ENCODE measurements at regions not wholly inside any gene's neighbourhood (a gene's known extent, or its start where the extent isn't known, plus 50 kb on each side); places are given as distances from the start of the nearest gene placed in this dataset.

GRCh38 chr1:229834230-229834629, 208.2 kb downstream of the URB2 start:
- H3K27ac ChIP-seq = no peak overlapping the region
- no peak for TF ChIP-seq CTCF (IDR thresholded peaks at IDR 0.05)
- no peaks in the 10 kb centered on the region for H3K4me1 ChIP-seq (ENCODE audit: control insufficient read depth in 1 of 2, insufficient read depth in 1 of 2, low read depth in 1 of 2, low read length in 1 of 2)
- no peaks in the 10 kb centered on the region for H3K36me3 ChIP-seq
- no peaks in the 10 kb centered on the region for H3K27me3 ChIP-seq
- H3K9me3 ChIP-seq = no peaks in the 10 kb centered on the region
- no peak overlapping the region for H3K4me3 ChIP-seq (ENCODE audit: low read depth in 1 of 2, low read length in 1 of 2)

GRCh38 chr1:229835226-229835625, 209.2 kb downstream of the URB2 start:
- Histone ChIP-seq H3K27ac (no peak overlapping the region), H3K9me3 (no peaks in the 10 kb centered on the region), H3K27me3 (no peaks in the 10 kb centered on the region), H3K36me3 (no peaks in the 10 kb centered on the region), H3K4me1 (ENCODE audit: control insufficient read depth in 1 of 2, insufficient read depth in 1 of 2, low read depth in 1 of 2, low read length in 1 of 2) (no peaks in the 10 kb centered on the region), H3K4me3 (ENCODE audit: low read depth in 1 of 2, low read length in 1 of 2) (no peak overlapping the region)
- no peak for TF ChIP-seq CTCF (IDR thresholded peaks at IDR 0.05)

DNA sequence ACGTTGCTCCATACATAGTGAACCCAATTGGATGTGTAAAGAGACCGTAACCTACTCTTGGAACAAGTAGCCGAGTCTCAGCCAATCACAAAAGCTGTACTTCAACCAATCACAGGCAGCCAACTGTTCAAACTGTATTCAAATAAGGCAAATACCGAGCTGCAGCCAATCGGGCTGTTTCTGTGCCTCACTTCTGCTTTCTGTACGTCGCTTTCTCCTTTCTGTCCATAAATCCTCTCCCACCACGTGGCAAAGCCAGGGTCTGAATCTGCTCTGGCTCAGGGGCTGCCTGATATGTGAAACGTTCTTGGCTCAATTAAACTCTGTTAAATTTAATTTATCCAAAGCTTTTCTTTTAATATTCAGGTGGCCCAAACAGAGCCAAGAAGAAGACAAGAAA, 210.3 kb downstream of the URB2 start:
- Histone ChIP-seq H3K4me3 (ENCODE audit: low read depth in 1 of 2, low read length in 1 of 2) (no peak overlapping the region), H3K4me1 (ENCODE audit: control insufficient read depth in 1 of 2, insufficient read depth in 1 of 2, low read depth in 1 of 2, low read length in 1 of 2) (no peaks in the 10 kb centered on the region), H3K27ac (no peak overlapping the region), H3K36me3 (no peaks in the 10 kb centered on the region), H3K9me3 (no peaks in the 10 kb centered on the region), H3K27me3 (no peaks in the 10 kb centered on the region)
- TF ChIP-seq CTCF (IDR thresholded peaks at IDR 0.05) = no peak

DNA sequence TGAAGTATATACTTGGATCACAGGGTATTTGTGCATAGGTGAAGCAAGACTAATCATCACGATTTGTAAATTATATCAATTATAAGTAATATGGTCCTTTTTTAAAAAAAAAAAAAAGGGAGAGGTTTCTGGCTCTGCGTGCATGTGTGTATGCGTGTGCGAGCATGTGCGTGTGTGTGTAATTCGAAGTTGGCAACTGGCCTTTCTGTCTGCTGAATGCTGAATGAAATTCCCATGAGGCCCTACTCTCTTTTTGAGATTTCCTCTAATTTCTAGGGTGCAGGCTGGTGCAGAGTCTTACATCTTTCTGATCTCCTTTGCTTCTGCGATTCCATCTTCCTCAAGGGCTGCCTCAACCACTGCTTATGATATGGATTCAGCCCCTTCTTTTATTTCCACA, 212.2 kb downstream of the URB2 start:
- no peak for TF ChIP-seq CTCF (IDR thresholded peaks at IDR 0.05)
- H3K27me3 ChIP-seq = no peaks in the 10 kb centered on the region
- H3K27ac ChIP-seq = no peak overlapping the region
- H3K4me3 ChIP-seq (ENCODE audit: low read depth in 1 of 2, low read length in 1 of 2) = no peak overlapping the region
- no peaks in the 10 kb centered on the region for H3K4me1 ChIP-seq (ENCODE audit: control insufficient read depth in 1 of 2, insufficient read depth in 1 of 2, low read depth in 1 of 2, low read length in 1 of 2)
- H3K9me3 ChIP-seq = no peaks in the 10 kb centered on the region
- no peaks in the 10 kb centered on the region for H3K36me3 ChIP-seq

DNA sequence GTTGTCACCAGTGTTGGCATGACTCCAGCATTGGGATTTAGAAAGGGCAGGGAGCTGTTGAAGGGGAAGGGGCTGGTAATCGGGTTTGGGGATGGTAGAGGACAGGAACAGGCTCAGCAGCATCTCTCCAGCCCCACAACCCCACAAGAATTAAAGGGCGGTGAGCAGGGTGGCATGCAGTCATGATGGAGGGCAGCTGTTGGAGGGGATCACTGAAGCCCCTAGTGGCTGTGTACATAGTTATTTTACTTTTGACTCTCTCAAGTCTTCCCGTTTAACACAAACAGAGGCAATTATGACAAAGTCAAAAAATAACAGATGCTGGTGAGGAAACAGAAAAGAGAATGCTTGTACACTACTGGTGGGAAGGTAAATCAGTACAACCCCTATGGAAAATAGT, 213.8 kb downstream of the URB2 start:
- TF ChIP-seq CTCF (IDR thresholded peaks at IDR 0.05) = no peak
- Histone ChIP-seq H3K36me3 (no peaks in the 10 kb centered on the region), H3K27ac (no peak overlapping the region), H3K27me3 (peaks cover 6% of the 10 kb centered on the region), H3K9me3 (no peaks in the 10 kb centered on the region), H3K4me1 (ENCODE audit: control insufficient read depth in 1 of 2, insufficient read depth in 1 of 2, low read depth in 1 of 2, low read length in 1 of 2) (no peaks in the 10 kb centered on the region), H3K4me3 (ENCODE audit: low read depth in 1 of 2, low read length in 1 of 2) (no peak overlapping the region)

- no peaks in the 10 kb centered on the region for H3K9me3 ChIP-seq
- no peaks in the 10 kb centered on the region for H3K36me3 ChIP-seq
- peaks cover 8% of the 10 kb centered on the region for H3K27me3 ChIP-seq
- H3K4me1 ChIP-seq (ENCODE audit: control insufficient read depth in 1 of 2, insufficient read depth in 1 of 2, low read depth in 1 of 2, low read length in 1 of 2) = no peaks in the 10 kb centered on the region
- no peak overlapping the region for H3K4me3 ChIP-seq (ENCODE audit: low read depth in 1 of 2, low read length in 1 of 2)
- H3K27ac ChIP-seq = no peak overlapping the region
- TF ChIP-seq CTCF (IDR thresholded peaks at IDR 0.05) = no peak
These were observed 215.2 kb downstream of the URB2 start for GRCh38 chr1:229841230-229841629.
